Osteoblast (primary cell): ENCODE measurements at regions not wholly inside any gene's neighbourhood (a gene's known extent, or its start where the extent isn't known, plus 50 kb on each side); places are given as distances from the start of the nearest gene placed in this dataset.

Experiments used
- DNase-seq: peaks from one replicate; pipeline ENCODE4 v3.0.0; 2011; ENCODE audit warnings: low spot score, mixed read lengths; ENCODE audit not compliant: insufficient read length; ENCODE audit errors: missing footprints
- H2AFZ ChIP-seq: 2 replicates; pipeline ENCODE4 v1.6.0; 2011; ENCODE audit warnings: mild to moderate bottlenecking, low read length
- H3K27ac ChIP-seq: 2 replicates; pipeline ENCODE4 v1.5.1; 2011; ENCODE audit warnings: mild to moderate bottlenecking, low read depth, low read length, moderate library complexity
- H3K27me3 ChIP-seq: 2 replicates; pipeline ENCODE4 v1.6.0; 2012; ENCODE audit warnings: mild to moderate bottlenecking, control low read depth, inconsistent platforms, low read length, moderate library complexity; ENCODE audit not compliant: insufficient read depth
- H3K36me3 ChIP-seq: 2 replicates; pipeline ENCODE4 v1.5.1; 2011; ENCODE audit warnings: mild to moderate bottlenecking, low read length, control low read depth, moderate library complexity; ENCODE audit not compliant: insufficient read depth
- H3K4me1 ChIP-seq: 2 replicates; pipeline ENCODE4 v1.5.1; 2011; ENCODE audit warnings: mild to moderate bottlenecking, low read length, control low read depth, moderate library complexity; ENCODE audit not compliant: insufficient read depth
- H3K4me2 ChIP-seq: 2 replicates; pipeline ENCODE4 v1.6.0; 2011; ENCODE audit warnings: mild to moderate bottlenecking, low read length; ENCODE audit not compliant: insufficient read depth
- H3K4me3 ChIP-seq: fragments of 200-600 bp; sonication (generic); 3 replicates; pipeline ENCODE4 v1.5.1; 2012; ENCODE audit warnings: mild to moderate bottlenecking, low read length, inconsistent platforms; ENCODE audit not compliant: insufficient read depth
- H3K79me2 ChIP-seq: 2 replicates; pipeline ENCODE4 v1.6.0; 2012; ENCODE audit warnings: mild to moderate bottlenecking, low read length, control low read depth, inconsistent platforms; ENCODE audit not compliant: insufficient read depth
- H3K9me3 ChIP-seq: 2 replicates; pipeline ENCODE4 v1.5.1; 2011; ENCODE audit warnings: low read depth, low read length, control low read depth
- H4K20me1 ChIP-seq: 2 replicates; pipeline ENCODE4 v1.6.0; 2012; ENCODE audit warnings: mild to moderate bottlenecking, low read length, control low read depth; ENCODE audit not compliant: insufficient read depth
- CTCF ChIP-seq: IDR thresholded peaks from 2 replicates; pipeline ENCODE4 v1.5.1; 2011; ENCODE audit warnings: mild to moderate bottlenecking, low read depth, low read length, moderate library complexity; ENCODE audit errors: extremely low read depth

- peak; percentile 81 for TF ChIP-seq CTCF
- peaks cover 7% of the 10 kb centered on the region for H3K4me1 ChIP-seq
- no peaks in the 10 kb centered on the region for H3K9me3 ChIP-seq
- H3K4me3 ChIP-seq: peak overlapping the region; percentile 28
- H3K36me3 ChIP-seq: no peaks in the 10 kb centered on the region
- H4K20me1 ChIP-seq: no peaks in the 10 kb centered on the region
- H3K4me2 ChIP-seq: peak overlapping the region; percentile 56
- no peak for DNase-seq
- H3K27me3 ChIP-seq: peaks cover 24% of the 10 kb centered on the region
- H3K79me2 ChIP-seq: no peaks in the 10 kb centered on the region
- H2AFZ ChIP-seq: no peak overlapping the region
- H3K27ac ChIP-seq: no peak overlapping the region
These were observed 58.9 kb upstream of the CTTNBP2NL start for GRCh38 chr1:112337028-112337531.

GRCh38 chr1:112341986-112342385 lies 54.0 kb upstream of the CTTNBP2NL start:
- TF ChIP-seq CTCF: no peak
- H2AFZ ChIP-seq: no peak overlapping the region
- H3K27ac ChIP-seq: no peak overlapping the region
- H4K20me1 ChIP-seq: no peaks in the 10 kb centered on the region
- DNase-seq: no peak
- H3K4me2 ChIP-seq: no peak overlapping the region
- H3K36me3 ChIP-seq: no peaks in the 10 kb centered on the region
- H3K4me3 ChIP-seq: no peak overlapping the region
- H3K79me2 ChIP-seq: no peaks in the 10 kb centered on the region
- peaks cover 33% of the 10 kb centered on the region for H3K27me3 ChIP-seq
- H3K4me1 ChIP-seq: no peaks in the 10 kb centered on the region
- no peaks in the 10 kb centered on the region for H3K9me3 ChIP-seq

GRCh38 chr1:112342558-112342957 lies 53.5 kb upstream of the CTTNBP2NL start:
- H3K4me1 ChIP-seq: no peaks in the 10 kb centered on the region
- no peak for DNase-seq
- H3K36me3 ChIP-seq: no peaks in the 10 kb centered on the region
- no peak overlapping the region for H2AFZ ChIP-seq
- no peaks in the 10 kb centered on the region for H3K79me2 ChIP-seq
- no peak overlapping the region for H3K4me2 ChIP-seq
- H3K4me3 ChIP-seq: no peak overlapping the region
- no peaks in the 10 kb centered on the region for H4K20me1 ChIP-seq
- no peak for TF ChIP-seq CTCF
- H3K27me3 ChIP-seq: peaks cover 30% of the 10 kb centered on the region
- no peak overlapping the region for H3K27ac ChIP-seq
- H3K9me3 ChIP-seq: no peaks in the 10 kb centered on the region

- peaks cover 27% of the 10 kb centered on the region for H3K27me3 ChIP-seq
These were observed 51.1 kb upstream of the CTTNBP2NL start for GRCh38 chr1:112344754-112345423.

More at GRCh38 chr1:112344754-112345423, 51.1 kb upstream of the CTTNBP2NL start:
- Histone ChIP-seq H3K9me3 (no peaks in the 10 kb centered on the region), H3K79me2 (no peaks in the 10 kb centered on the region), H4K20me1 (no peaks in the 10 kb centered on the region), H3K27ac (no peak overlapping the region), H2AFZ (no peak overlapping the region), H3K4me3 (no peak overlapping the region), H3K4me2 (no peak overlapping the region), H3K4me1 (no peaks in the 10 kb centered on the region), H3K36me3 (no peaks in the 10 kb centered on the region)
- TF ChIP-seq CTCF: no peak
- DNase-seq: no peak
